Peyer's patch (tissue), 4 donors: ENCODE measurements at regions not wholly inside any gene's neighbourhood (a gene's known extent, or its start where the extent isn't known, plus 50 kb on each side); places are given as distances from the start of the nearest gene placed in this dataset.

Experiments used
- DNase-seq, 3 donors: peaks; one replicate each; pipeline ENCODE4 v3.0.0-alpha.2; 2017 to 2019
- H3K27ac ChIP-seq, 4 donors: fragments of 200-600 bp; sonication (generic); one replicate each; pipeline ENCODE4 v1.5.1; 2016 to 2019
- H3K27me3 ChIP-seq, 2 donors: fragments of 200-600 bp; sonication (generic); one replicate each; pipeline ENCODE4 v1.5.1; 2019
- H3K36me3 ChIP-seq, 3 donors: fragments of 200-600 bp; sonication (generic); one replicate each; pipeline ENCODE4 v1.5.1; 2016 to 2019
- H3K4me1 ChIP-seq, 4 donors: fragments of 200-600 bp; sonication (generic); one replicate each; pipeline ENCODE4 v1.5.1; 2016 to 2019
- H3K4me3 ChIP-seq, 4 donors: fragments of 200-600 bp; sonication (generic); 1 replicate in 3 of 4; 2 replicates in 1 of 4; pipeline ENCODE4 v1.5.1; 2016 to 2019; ENCODE audit warnings: mild to moderate bottlenecking in 1 of 4
- H3K9me3 ChIP-seq, 4 donors: fragments of 200-600 bp; sonication (generic); one replicate each; pipeline ENCODE4 v1.5.1; 2016 to 2019; ENCODE audit warnings: mild to moderate bottlenecking in 1 of 4
- CTCF ChIP-seq, 6 experiments: fragments of 450-650 bp in 4 of 6; fragments of 200-600 bp in 2 of 6; sonication (generic) in 1 of 6; IDR thresholded peaks; one replicate each; pipeline ENCODE4 v1.5.1; 2017 to 2019; ENCODE audit warnings: antibody characterized with exemption in 6 of 6, mild to moderate bottlenecking in 3 of 6, moderate library complexity in 1 of 6
- POLR2A ChIP-seq, 2 donors: fragments of 450-650 bp; IDR thresholded peaks; one replicate each; pipeline ENCODE4 v1.5.1; 2017; ENCODE audit warnings: antibody characterized with exemption in 2 of 2, mild to moderate bottlenecking in 2 of 2, moderate library complexity in 2 of 2

GRCh38 chr2:172273910-172274571 lies 153.3 kb upstream of the ITGA6 start:
- Histone ChIP-seq H3K4me3 (no peak overlapping the region), H3K27ac (no peak overlapping the region), H3K4me1 (no peaks in the 10 kb centered on the region), H3K27me3 (no peaks in the 10 kb centered on the region), H3K36me3 (no peaks in the 10 kb centered on the region), H3K9me3 (no peaks in the 10 kb centered on the region)
- DNase-seq, result no peak
- no peak for TF ChIP-seq POLR2A (IDR thresholded peaks at IDR 0.05)
- no peak for TF ChIP-seq CTCF (IDR thresholded peaks at IDR 0.05)

- DNase-seq, result no peak
- no peak overlapping the region for H3K27ac ChIP-seq
- H3K4me3 ChIP-seq, result no peak overlapping the region
- H3K9me3 ChIP-seq, result no peaks in the 10 kb centered on the region
- H3K4me1 ChIP-seq, result no peaks in the 10 kb centered on the region
- H3K36me3 ChIP-seq, result no peaks in the 10 kb centered on the region
- H3K27me3 ChIP-seq, result no peaks in the 10 kb centered on the region
- no peak for TF ChIP-seq POLR2A (IDR thresholded peaks at IDR 0.05)
- TF ChIP-seq CTCF (IDR thresholded peaks at IDR 0.05), result no peak
These were observed 152.1 kb upstream of the ITGA6 start for GRCh38 chr2:172275239-172275638.

- Histone ChIP-seq H3K4me3 (no peak overlapping the region), H3K27me3 (no peaks in the 10 kb centered on the region), H3K9me3 (no peaks in the 10 kb centered on the region), H3K36me3 (no peaks in the 10 kb centered on the region), H3K4me1 (no peaks in the 10 kb centered on the region), H3K27ac (no peak overlapping the region)
- DNase-seq, result no peak
- TF ChIP-seq CTCF (IDR thresholded peaks at IDR 0.05), result no peak
- no peak for TF ChIP-seq POLR2A (IDR thresholded peaks at IDR 0.05)
These were observed 150.4 kb upstream of the ITGA6 start for GRCh38 chr2:172276961-172277360.

GRCh38 chr2:172278667-172279066 lies 148.7 kb upstream of the ITGA6 start:
- DNase-seq, result no peak
- no peaks in the 10 kb centered on the region for H3K27me3 ChIP-seq
- no peak overlapping the region for H3K27ac ChIP-seq
- no peaks in the 10 kb centered on the region for H3K9me3 ChIP-seq
- TF ChIP-seq CTCF (IDR thresholded peaks at IDR 0.05), result no peak
- no peak for TF ChIP-seq POLR2A (IDR thresholded peaks at IDR 0.05)
- no peaks in the 10 kb centered on the region for H3K36me3 ChIP-seq
- no peaks in the 10 kb centered on the region for H3K4me1 ChIP-seq
- no peak overlapping the region for H3K4me3 ChIP-seq

- H3K27me3 ChIP-seq, result no peaks in the 10 kb centered on the region
- DNase-seq, result no peak
- no peak overlapping the region for H3K27ac ChIP-seq
- TF ChIP-seq POLR2A (IDR thresholded peaks at IDR 0.05), result no peak
- no peaks in the 10 kb centered on the region for H3K9me3 ChIP-seq
- no peaks in the 10 kb centered on the region for H3K4me1 ChIP-seq
- no peaks in the 10 kb centered on the region for H3K36me3 ChIP-seq
- no peak overlapping the region for H3K4me3 ChIP-seq
These were observed 148.2 kb upstream of the ITGA6 start for GRCh38 chr2:172279214-172279613.

- H3K4me1 ChIP-seq, result no peaks in the 10 kb centered on the region
- H3K27me3 ChIP-seq, result no peaks in the 10 kb centered on the region
- no peak overlapping the region for H3K27ac ChIP-seq
- no peak for TF ChIP-seq POLR2A (IDR thresholded peaks at IDR 0.05)
- TF ChIP-seq CTCF (IDR thresholded peaks at IDR 0.05), result no peak
- no peak for DNase-seq
- no peak overlapping the region for H3K4me3 ChIP-seq
- no peaks in the 10 kb centered on the region for H3K36me3 ChIP-seq
- H3K9me3 ChIP-seq, result no peaks in the 10 kb centered on the region
These were observed 147.6 kb upstream of the ITGA6 start for GRCh38 chr2:172279813-172280212.
